IMR-90 (cell line): ENCODE measurements at regions not wholly inside any gene's neighbourhood (a gene's known extent, or its start where the extent isn't known, plus 50 kb on each side); places are given as distances from the start of the nearest gene placed in this dataset.

Source experiments
- ATAC-seq: fragments of 200-7000 bp; cut with Tn5 transposase; 2 replicates; pipeline ENCODE4 v1.9.1; 2020; ENCODE audit warnings: low read depth, mild to moderate bottlenecking, moderate library complexity
- BruUV-seq: library from RNA; stranded (reverse); fragments of 400-500 nt; replicated peaks from 2 replicates; lab custom pipeline; 2021; lab: Mats Ljungman, UMichigan
- CTCF ChIA-PET: fragments of 300-600 bp; formaldehyde crosslinking; extraction: SDS; loops from one replicate; lab custom pipeline; 2021; ENCODE audit warnings: antibody characterized with exemption; lab: Yijun Ruan, JAX
- POLR2A ChIA-PET: fragments of 300-600 bp; sonication (Branson Sonifier 250); formaldehyde crosslinking; loops from one replicate; lab custom pipeline; 2022; ENCODE audit warnings: antibody characterized with exemption; ENCODE audit not compliant: unreplicated experiment; lab: Charles Lee
- DNase-seq: peaks from one replicate; pipeline ENCODE4 v3.0.0; 2013
- H2AFZ ChIP-seq: replicated peaks from 2 replicates; pipeline ENCODE3; 2013; ENCODE audit warnings: low read length, mild to moderate bottlenecking; ENCODE audit not compliant: poor library complexity
- H2AK5ac ChIP-seq: 2 replicates; pipeline ENCODE4 v1.6.1; 2013; ENCODE audit warnings: low read depth, low read length, inconsistent platforms
- H2AK9ac ChIP-seq: replicated peaks from 2 replicates; pipeline ENCODE3; 2013; ENCODE audit warnings: mild to moderate bottlenecking, low read depth, low read length, moderate library complexity; ENCODE audit not compliant: poor library complexity
- H2BK120ac ChIP-seq: 2 replicates; pipeline ENCODE4 v1.6.1; 2013; ENCODE audit warnings: low read depth, low read length, inconsistent platforms
- H2BK15ac ChIP-seq: 3 replicates; pipeline ENCODE4 v1.6.1; 2013; ENCODE audit warnings: low read depth, low read length, inconsistent platforms
- H2BK20ac ChIP-seq: 2 replicates; pipeline ENCODE4 v1.6.1; 2013; ENCODE audit warnings: low read depth, mild to moderate bottlenecking, inconsistent platforms, low read length, moderate library complexity
- H2BK5ac ChIP-seq: 2 replicates; pipeline ENCODE4 v1.6.1; 2013; ENCODE audit warnings: mild to moderate bottlenecking, low read depth, low read length, inconsistent platforms; ENCODE audit not compliant: poor library complexity, severe bottlenecking
- H3K14ac ChIP-seq: replicated peaks from 2 replicates; pipeline ENCODE4 v1.6.1; 2013; ENCODE audit warnings: low read depth, low read length, inconsistent platforms
- H3K18ac ChIP-seq: 2 replicates; pipeline ENCODE4 v1.6.1; 2013; ENCODE audit warnings: low read depth, low read length, control low read depth
- H3K23ac ChIP-seq: 2 replicates; pipeline ENCODE4 v1.6.1; 2013; ENCODE audit warnings: low read depth, low read length, inconsistent platforms
- H3K27ac ChIP-seq: 2 replicates; pipeline ENCODE4 v1.5.1; 2013; ENCODE audit warnings: mild to moderate bottlenecking, control low read depth, low read length; ENCODE audit not compliant: insufficient read depth
- H3K27me3 ChIP-seq: 2 replicates; pipeline ENCODE4 v1.6.1; 2013; ENCODE audit warnings: low read length; ENCODE audit not compliant: control insufficient read depth, insufficient read depth
- H3K36me3 ChIP-seq: 2 replicates; pipeline ENCODE4 v1.6.1; 2013; ENCODE audit warnings: low read length, mixed read lengths; ENCODE audit not compliant: control insufficient read depth, insufficient read depth
- H3K4ac ChIP-seq: 2 replicates; pipeline ENCODE4 v1.6.1; 2013; ENCODE audit warnings: low read depth, low read length, inconsistent platforms
- H3K4me1 ChIP-seq: 2 replicates; pipeline ENCODE4 v1.6.1; 2013; ENCODE audit warnings: low read length, mixed read lengths; ENCODE audit not compliant: control insufficient read depth, insufficient read depth
- H3K4me2 ChIP-seq: 2 replicates; pipeline ENCODE4 v1.6.1; 2013; ENCODE audit warnings: low read depth, mild to moderate bottlenecking, control low read depth, low read length, moderate library complexity
- H3K4me3 ChIP-seq: 2 replicates; pipeline ENCODE4 v1.5.1; 2013; ENCODE audit warnings: low read depth, mild to moderate bottlenecking, control low read depth, low read length, moderate library complexity; ENCODE audit not compliant: insufficient read depth
- H3K56ac ChIP-seq: 2 replicates; pipeline ENCODE4 v1.6.1; 2013; ENCODE audit warnings: low read length, inconsistent platforms; ENCODE audit not compliant: insufficient read depth; ENCODE audit errors: extremely low read depth
- H3K79me1 ChIP-seq, 2 experiments: 2 replicates each; pipeline ENCODE4 v1.6.1; 2013; ENCODE audit warnings: low read length in 2 of 2, inconsistent platforms in 1 of 2, low read depth in 1 of 2
- H3K9ac ChIP-seq: 2 replicates; pipeline ENCODE4 v1.6.1; 2013; ENCODE audit warnings: low read depth, low read length, control low read depth
- H3K9me1 ChIP-seq: 2 replicates; pipeline ENCODE4 v1.6.1; 2013; ENCODE audit warnings: low read length, inconsistent platforms; ENCODE audit not compliant: insufficient read depth
- H3K9me3 ChIP-seq: 2 replicates; pipeline ENCODE4 v1.6.1; 2013; ENCODE audit warnings: low read length; ENCODE audit not compliant: control insufficient read depth, insufficient read depth
- H4K20me1 ChIP-seq: 2 replicates; pipeline ENCODE4 v1.6.1; 2013; ENCODE audit warnings: low read length, inconsistent platforms; ENCODE audit not compliant: insufficient read depth
- H4K5ac ChIP-seq: 2 replicates; pipeline ENCODE4 v1.6.1; 2013; ENCODE audit warnings: mild to moderate bottlenecking, low read depth, low read length, control low read depth
- H4K8ac ChIP-seq, 2 experiments: 2 replicates each; pipeline ENCODE4 v1.6.1; 2013; ENCODE audit warnings: low read depth in 2 of 2, low read length in 2 of 2, control low read depth in 1 of 2, inconsistent platforms in 1 of 2
- H4K91ac ChIP-seq: 2 replicates; pipeline ENCODE4 v1.6.1; 2013; ENCODE audit warnings: low read depth, low read length, inconsistent platforms; ENCODE audit not compliant: insufficient read depth
- CEBPB ChIP-seq: IDR thresholded peaks from 2 replicates; pipeline ENCODE4 v1.6.1; 2012; ENCODE audit warnings: low read depth, low read length, improper control_type of control experiment
- CHD1 ChIP-seq: IDR thresholded peaks from 2 replicates; pipeline ENCODE4 v1.6.1; 2012; ENCODE audit warnings: low read depth, low read length, improper control_type of control experiment
- FOS ChIP-seq: fragments of 150-350 bp; IDR thresholded peaks from 2 replicates; pipeline ENCODE4 v1.6.1; 2016; ENCODE audit warnings: low read depth, low read length
- MAFK ChIP-seq: IDR thresholded peaks from 2 replicates; pipeline ENCODE4 v1.6.1; 2012; ENCODE audit warnings: low read depth, low read length, improper control_type of control experiment
- MAZ ChIP-seq: IDR thresholded peaks from 2 replicates; pipeline ENCODE4 v1.6.1; 2012; ENCODE audit warnings: low read depth, mild to moderate bottlenecking, low read length, improper control_type of control experiment, moderate library complexity, borderline replicate concordance
- MXI1 ChIP-seq: IDR thresholded peaks from 2 replicates; pipeline ENCODE4 v1.6.1; 2012; ENCODE audit warnings: low read depth, mild to moderate bottlenecking, low read length, moderate library complexity, borderline replicate concordance
- NFE2L2 ChIP-seq: fragments of 150-350 bp; IDR thresholded peaks from 2 replicates; pipeline ENCODE4 v1.6.1; 2016; ENCODE audit warnings: low read depth, mild to moderate bottlenecking, low read length
- POLR2A ChIP-seq: IDR thresholded peaks from 2 replicates; pipeline ENCODE4 v1.6.1; 2012; ENCODE audit warnings: mild to moderate bottlenecking, low read depth, low read length
- RCOR1 ChIP-seq: IDR thresholded peaks from 2 replicates; pipeline ENCODE4 v1.6.1; 2012; ENCODE audit warnings: mild to moderate bottlenecking, low read length, improper control_type of control experiment; ENCODE audit not compliant: insufficient replicate concordance
- SMC3 ChIP-seq: fragments of 150-350 bp; IDR thresholded peaks from 2 replicates; pipeline ENCODE4 v1.6.1; 2016; ENCODE audit warnings: low read depth, mild to moderate bottlenecking, antibody characterized with exemption, low read length, moderate library complexity
- WGBS, 2 experiments: methylation state at CpG; one replicate each; pipeline versions ENCODE4 v1.1.5 to v1.1.7; 2013; ENCODE audit warnings: missing lambda C conversion rate in 2 of 2; ENCODE audit not compliant: insufficient read length in 1 of 2; ENCODE audit errors: extremely low coverage in 2 of 2; 5-methylcytosine and 5-hydroxymethylcytosine counted together
- dilution Hi-C: fragments of 300-500 bp; cut with HindIII; formaldehyde crosslinking; loops from one replicate; pipeline ENCODE4 v1.14.3; 2018; ENCODE audit warnings: low sequenced_read_pairs; ENCODE audit not compliant: unreplicated experiment
- in situ Hi-C: fragments of 300-500 bp; cut with MboI; formaldehyde crosslinking; loops from 3 replicates; pipeline ENCODE4 v1.14.3; 2019; ENCODE audit warnings: low sequenced_read_pairs, inconsistent platforms, mixed read lengths
- intact Hi-C: fragments of 100-400 bp; cut with micrococcal nuclease; formaldehyde crosslinking; loops from 2 replicates; pipeline ENCODE4 v1.10.0; 2022
- TF ChIP-seq, protein P1 (sequence below): fragments of 150-350 bp; IDR thresholded peaks from 2 replicates; pipeline ENCODE4 v1.6.1; 2016; ENCODE audit warnings: low read depth, mild to moderate bottlenecking, low read length, moderate library complexity, borderline replicate concordance
- TF ChIP-seq, protein P2 (sequence below): conservative IDR thresholded peaks from 2 replicates; pipeline ENCODE4 v1.5.1; 2012; ENCODE audit warnings: mild to moderate bottlenecking, low read depth, low read length, improper control_type of control experiment

DNA sequence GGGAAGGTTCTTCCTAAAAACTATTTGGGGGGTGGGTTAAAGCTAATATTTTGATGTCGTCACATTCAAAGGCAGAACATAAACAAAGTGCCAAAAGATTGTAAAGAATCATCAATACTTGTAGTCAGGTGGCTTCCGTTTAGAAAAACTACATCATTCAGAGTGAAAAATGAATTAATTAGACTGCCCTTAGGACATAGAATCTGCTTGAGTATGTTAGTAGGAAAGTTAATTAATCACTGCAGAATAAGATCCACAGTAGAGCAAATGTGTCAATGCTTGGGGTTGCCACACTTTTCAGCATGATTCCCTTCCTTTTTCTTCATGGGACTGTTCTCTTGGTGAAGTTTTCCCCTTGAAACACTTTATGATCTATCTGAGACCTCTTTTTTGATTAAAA lies 166.8 kb upstream of the MTNR1B start:
- no TSS peak for BruUV-seq
- H3K56ac ChIP-seq: no peak overlapping the region
- no peaks in the 10 kb centered on the region for H3K27me3 ChIP-seq
- no peaks in the 10 kb centered on the region for H3K9me3 ChIP-seq
- H2AK5ac ChIP-seq: no peak overlapping the region
- no peak for DNase-seq
- in situ Hi-C loops: no loop called here
- no peaks in the 10 kb centered on the region for H3K79me1 ChIP-seq
- H3K9me1 ChIP-seq: no peaks in the 10 kb centered on the region
- H2BK15ac ChIP-seq: no peak overlapping the region
- H3K23ac ChIP-seq: no peak overlapping the region
- no peak overlapping the region for H3K4me2 ChIP-seq
- no peak overlapping the region for H4K8ac ChIP-seq
- intact Hi-C loops: no loop called here
- H2BK120ac ChIP-seq: no peak overlapping the region
- H3K27ac ChIP-seq: no peak overlapping the region
- no peak overlapping the region for H3K18ac ChIP-seq
- no peaks in the 10 kb centered on the region for H3K36me3 ChIP-seq
- WGBS, 2 experiments: no CpG with 5 or more reads among the region's 2 CpGs
- no peak overlapping the region for H4K91ac ChIP-seq
- H3K9ac ChIP-seq: no peak overlapping the region
- H2AK9ac ChIP-seq: no peak overlapping the region
- CTCF ChIA-PET: no interaction called here
- ATAC-seq: no peak
- dilution Hi-C loops: no loop called here
- H2AFZ ChIP-seq: no peak overlapping the region
- POLR2A ChIA-PET: no interaction called here
- H4K20me1 ChIP-seq: no peaks in the 10 kb centered on the region
- TF ChIP-seq POLR2A: no peak
- no peak for TF ChIP-seq CEBPB
- TF ChIP-seq SMC3: no peak
- no peak for TF ChIP-seq MAFK
- TF ChIP-seq, protein P1, sequence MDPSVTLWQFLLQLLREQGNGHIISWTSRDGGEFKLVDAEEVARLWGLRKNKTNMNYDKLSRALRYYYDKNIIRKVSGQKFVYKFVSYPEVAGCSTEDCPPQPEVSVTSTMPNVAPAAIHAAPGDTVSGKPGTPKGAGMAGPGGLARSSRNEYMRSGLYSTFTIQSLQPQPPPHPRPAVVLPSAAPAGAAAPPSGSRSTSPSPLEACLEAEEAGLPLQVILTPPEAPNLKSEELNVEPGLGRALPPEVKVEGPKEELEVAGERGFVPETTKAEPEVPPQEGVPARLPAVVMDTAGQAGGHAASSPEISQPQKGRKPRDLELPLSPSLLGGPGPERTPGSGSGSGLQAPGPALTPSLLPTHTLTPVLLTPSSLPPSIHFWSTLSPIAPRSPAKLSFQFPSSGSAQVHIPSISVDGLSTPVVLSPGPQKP: no peak
- TF ChIP-seq MXI1: no peak
- no peak for TF ChIP-seq RCOR1
- no peak for TF ChIP-seq MAZ
- TF ChIP-seq FOS: no peak
- no peak for TF ChIP-seq NFE2L2
- no peak for TF ChIP-seq CHD1
- TF ChIP-seq, protein P2, sequence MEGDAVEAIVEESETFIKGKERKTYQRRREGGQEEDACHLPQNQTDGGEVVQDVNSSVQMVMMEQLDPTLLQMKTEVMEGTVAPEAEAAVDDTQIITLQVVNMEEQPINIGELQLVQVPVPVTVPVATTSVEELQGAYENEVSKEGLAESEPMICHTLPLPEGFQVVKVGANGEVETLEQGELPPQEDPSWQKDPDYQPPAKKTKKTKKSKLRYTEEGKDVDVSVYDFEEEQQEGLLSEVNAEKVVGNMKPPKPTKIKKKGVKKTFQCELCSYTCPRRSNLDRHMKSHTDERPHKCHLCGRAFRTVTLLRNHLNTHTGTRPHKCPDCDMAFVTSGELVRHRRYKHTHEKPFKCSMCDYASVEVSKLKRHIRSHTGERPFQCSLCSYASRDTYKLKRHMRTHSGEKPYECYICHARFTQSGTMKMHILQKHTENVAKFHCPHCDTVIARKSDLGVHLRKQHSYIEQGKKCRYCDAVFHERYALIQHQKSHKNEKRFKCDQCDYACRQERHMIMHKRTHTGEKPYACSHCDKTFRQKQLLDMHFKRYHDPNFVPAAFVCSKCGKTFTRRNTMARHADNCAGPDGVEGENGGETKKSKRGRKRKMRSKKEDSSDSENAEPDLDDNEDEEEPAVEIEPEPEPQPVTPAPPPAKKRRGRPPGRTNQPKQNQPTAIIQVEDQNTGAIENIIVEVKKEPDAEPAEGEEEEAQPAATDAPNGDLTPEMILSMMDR: no peak
- H4K5ac ChIP-seq: no peak overlapping the region
- no peak overlapping the region for H2BK5ac ChIP-seq
- no peak overlapping the region for H3K4me3 ChIP-seq
- H3K4me1 ChIP-seq: no peaks in the 10 kb centered on the region
- no peak overlapping the region for H3K4ac ChIP-seq
- H2BK20ac ChIP-seq: no peak overlapping the region
- H3K14ac ChIP-seq: no peak overlapping the region
